GM12878 (cell line): ENCODE measurements at regions not wholly inside any gene's neighbourhood (a gene's known extent, or its start where the extent isn't known, plus 50 kb on each side); places are given as distances from the start of the nearest gene placed in this dataset.
"Not testable (repeated sequence)": the region's sequence is repeated elsewhere in the genome, so short reads cannot be mapped to it uniquely, and the experiment has no call there.

Experiments used
- ATAC-seq: fragments of 200-7000 bp; cut with Tn5 transposase; 3 replicates; pipeline ENCODE4 v1.9.1; 2020; ENCODE audit warnings: mild to moderate bottlenecking, moderate library complexity
- BruUV-seq: library from RNA; stranded (reverse); fragments of 400-500 nt; replicated peaks from 2 replicates; lab custom pipeline; 2021; lab: Mats Ljungman, UMichigan
- CTCF ChIA-PET: fragments of 300-600 bp; sonication (Branson Sonifier 250); formaldehyde crosslinking; extraction: SDS; loops from one replicate; lab custom pipeline; 2021; ENCODE audit warnings: inconsistent platforms; lab: Yijun Ruan, JAX
- POLR2A ChIA-PET: fragments of 350-600 bp; formaldehyde crosslinking; extraction: SDS; loops from one replicate; lab custom pipeline; 2021; ENCODE audit warnings: inconsistent platforms; lab: Charles Lee
- RAD21 ChIA-PET: fragments of 300-600 bp; sonication (Branson Sonifier 250); formaldehyde crosslinking; loops from one replicate; lab custom pipeline; 2023; ENCODE audit warnings: antibody characterized with exemption; ENCODE audit not compliant: unreplicated experiment; lab: Charles Lee
- SMC1A ChIA-PET: fragments of 300-600 bp; sonication (Branson Sonifier 250); formaldehyde crosslinking; loops from one replicate; lab custom pipeline; 2023; ENCODE audit not compliant: unreplicated experiment, uncharacterized antibody; lab: Charles Lee
- DNase-seq: peaks from one replicate; pipeline ENCODE4 v3.0.0-alpha.2; 2011; ENCODE audit warnings: low read depth, low spot score
- FAIRE-seq: peaks from 3 replicates; lab custom pipeline; 2011; peaks lifted over from hg19 to GRCh38; lab: Jason Lieb, UNC
- H2AFZ ChIP-seq: 2 replicates; pipeline ENCODE4 v1.6.0; 2011; ENCODE audit warnings: low read depth, low read length, control low read depth; ENCODE audit not compliant: control insufficient read depth
- H3K27ac ChIP-seq: 2 replicates; pipeline ENCODE4 v1.5.1; 2011; ENCODE audit warnings: control low read depth; ENCODE audit not compliant: control insufficient read depth, insufficient read depth
- H3K27me3 ChIP-seq, 2 experiments: replicated peaks in 1 of 2; 2 replicates each; pipeline versions ENCODE4 v1.6.0 to v1.6.1; 2011; ENCODE audit warnings: low read length in 1 of 2; ENCODE audit not compliant: control insufficient read depth in 2 of 2, insufficient read depth in 2 of 2
- H3K36me3 ChIP-seq, 2 experiments: 2 replicates each; pipeline ENCODE4 v1.5.1; 2011; ENCODE audit warnings: low read length in 1 of 2; ENCODE audit not compliant: control insufficient read depth in 2 of 2, insufficient read depth in 2 of 2
- H3K4me1 ChIP-seq: 2 replicates; pipeline ENCODE4 v1.6.1; 2011; ENCODE audit warnings: mild to moderate bottlenecking, low read length, moderate library complexity, mixed read lengths; ENCODE audit not compliant: control insufficient read depth, insufficient read depth
- H3K4me2 ChIP-seq: 2 replicates; pipeline ENCODE4 v1.6.0; 2011; ENCODE audit warnings: control low read depth; ENCODE audit not compliant: control insufficient read depth, insufficient read depth
- H3K4me3 ChIP-seq: fragments of 200-600 bp; sonication (generic); 2 replicates; pipeline ENCODE4 v1.5.1; 2016
- H3K79me2 ChIP-seq: 2 replicates; pipeline ENCODE4 v1.6.0; 2011; ENCODE audit warnings: low read length; ENCODE audit not compliant: control insufficient read depth, insufficient read depth
- H3K9ac ChIP-seq: 2 replicates; pipeline ENCODE4 v1.8.0; 2011; ENCODE audit warnings: low read length, control low read depth, mixed read lengths; ENCODE audit not compliant: control insufficient read depth, insufficient read depth
- H3K9me3 ChIP-seq: replicated peaks from 3 replicates; pipeline ENCODE4 v1.5.1; 2011; ENCODE audit warnings: mild to moderate bottlenecking, low read length; ENCODE audit not compliant: control insufficient read depth, insufficient read depth
- H4K20me1 ChIP-seq: 2 replicates; pipeline ENCODE4 v1.6.0; 2011; ENCODE audit not compliant: control insufficient read depth, insufficient read depth
- BHLHE40 ChIP-seq, 2 experiments: fragments of 450-650 bp in 1 of 2; IDR thresholded peaks; 2 replicates each; pipeline ENCODE4 v1.6.1; 2011 to 2017; ENCODE audit warnings: low read depth in 2 of 2, borderline replicate concordance in 1 of 2, improper control_type of control experiment in 1 of 2, low read length in 1 of 2, mild to moderate bottlenecking in 1 of 2
- WGBS: methylation state at CpG from one replicate; pipeline ENCODE4 v1.1.6; 2016; ENCODE audit warnings: low lambda C conversion rate; ENCODE audit not compliant: insufficient replicate concordance, insufficient coverage; ENCODE audit errors: missing lambda C conversion rate; 5-methylcytosine and 5-hydroxymethylcytosine counted together
- in situ Hi-C: fragments of 300-500 bp; cut with MboI; formaldehyde crosslinking; loops from 9 replicates; pipeline ENCODE4 v1.14.3; 2018; ENCODE audit warnings: mixed read lengths
- intact Hi-C: fragments of 100-400 bp; cut with micrococcal nuclease; formaldehyde crosslinking; loops from one replicate; pipeline ENCODE4 v1.14.2; 2022; ENCODE audit not compliant: unreplicated experiment
- TF ChIP-seq, protein P1 (sequence below), 3 experiments: IDR thresholded peaks in 2 of 3; conservative IDR thresholded peaks in 1 of 3; 2 replicates each; pipeline ENCODE4 v1.5.1; 2011; ENCODE audit warnings: low read depth in 3 of 3, low read length in 3 of 3, mild to moderate bottlenecking in 3 of 3, control low read depth in 2 of 3, moderate library complexity in 2 of 3, inconsistent platforms in 1 of 3, mixed read lengths in 1 of 3; ENCODE audit not compliant: control insufficient read depth in 2 of 3, insufficient read depth in 1 of 3; ENCODE audit errors: extremely low read depth in 1 of 3

DNA sequence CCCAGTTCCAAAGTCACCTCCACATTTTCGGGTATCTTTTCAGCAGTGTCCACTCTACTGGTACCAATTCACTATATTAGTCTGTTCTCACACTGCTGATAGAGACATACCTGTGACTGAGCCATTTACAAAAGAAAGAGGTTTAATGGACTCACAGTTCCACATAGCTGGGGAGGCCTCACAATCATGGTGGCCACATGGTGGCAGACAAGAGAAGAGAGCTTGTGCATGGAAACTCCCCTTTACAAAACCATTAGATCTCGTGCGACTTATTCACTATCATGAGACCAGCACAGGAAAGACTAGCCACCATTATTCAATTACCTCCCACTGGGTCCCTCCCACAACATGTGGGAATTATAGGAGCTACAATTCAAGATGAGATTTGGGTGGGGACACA is 335.7 kb upstream of the SLC7A11 start:
- SMC1A ChIA-PET: interaction anchor here (1.0 to 2.3 kb wide), 5 partner anchors 8 to 543 kb away, joined by 3 to 17 read pairs (median 4); no protein-coding TSS in a partner anchor
- H3K79me2 ChIP-seq: not testable (repeated sequence)

More for the DNA sequence above, 335.7 kb upstream of the SLC7A11 start:
- WGBS: 15% methylated on average over 3 of the region's 3 CpGs
- H3K4me2 ChIP-seq, H2AFZ ChIP-seq, FAIRE-seq, H3K4me3 ChIP-seq, H4K20me1 ChIP-seq, H3K4me1 ChIP-seq, BruUV-seq, H3K27me3 ChIP-seq, H3K9me3 ChIP-seq, in situ Hi-C loops, H3K27ac ChIP-seq, H3K36me3 ChIP-seq: not testable (repeated sequence)
- peak; percentile 75 for ATAC-seq
- RAD21 ChIA-PET: interaction anchor here (1.3 to 5.0 kb wide), 3 partner anchors 32 to 542 kb away, joined by 3 to 25 read pairs (median 5); no protein-coding TSS in a partner anchor
- intact Hi-C loops: loop anchor here (5.0 to 10.0 kb wide), 5 partner anchors 294 to 846 kb away; no protein-coding TSS in a partner anchor
- POLR2A ChIA-PET: interaction anchor here (0.6 kb wide), 1 partner anchor 254 kb away, joined by 3 read pairs; no protein-coding TSS in a partner anchor
- peak in 1 of 2 experiments; percentile 38; a peak in 1 of 4 replicates for TF ChIP-seq BHLHE40 (IDR thresholded peaks at IDR 0.05; ENCODE audit: borderline replicate concordance in 1 of 2, low read depth in 2 of 2, low read length in 1 of 2)
- TF ChIP-seq, protein P1, sequence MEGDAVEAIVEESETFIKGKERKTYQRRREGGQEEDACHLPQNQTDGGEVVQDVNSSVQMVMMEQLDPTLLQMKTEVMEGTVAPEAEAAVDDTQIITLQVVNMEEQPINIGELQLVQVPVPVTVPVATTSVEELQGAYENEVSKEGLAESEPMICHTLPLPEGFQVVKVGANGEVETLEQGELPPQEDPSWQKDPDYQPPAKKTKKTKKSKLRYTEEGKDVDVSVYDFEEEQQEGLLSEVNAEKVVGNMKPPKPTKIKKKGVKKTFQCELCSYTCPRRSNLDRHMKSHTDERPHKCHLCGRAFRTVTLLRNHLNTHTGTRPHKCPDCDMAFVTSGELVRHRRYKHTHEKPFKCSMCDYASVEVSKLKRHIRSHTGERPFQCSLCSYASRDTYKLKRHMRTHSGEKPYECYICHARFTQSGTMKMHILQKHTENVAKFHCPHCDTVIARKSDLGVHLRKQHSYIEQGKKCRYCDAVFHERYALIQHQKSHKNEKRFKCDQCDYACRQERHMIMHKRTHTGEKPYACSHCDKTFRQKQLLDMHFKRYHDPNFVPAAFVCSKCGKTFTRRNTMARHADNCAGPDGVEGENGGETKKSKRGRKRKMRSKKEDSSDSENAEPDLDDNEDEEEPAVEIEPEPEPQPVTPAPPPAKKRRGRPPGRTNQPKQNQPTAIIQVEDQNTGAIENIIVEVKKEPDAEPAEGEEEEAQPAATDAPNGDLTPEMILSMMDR (IDR thresholded peaks at IDR 0.05 in 2 of 3, conservative IDR thresholded peaks at IDR 0.05 in 1 of 3; ENCODE audit: control insufficient read depth in 2 of 3, extremely low read depth in 1 of 3, insufficient read depth in 1 of 3, low read depth in 3 of 3, low read length in 3 of 3): peak in 1 of 3 experiments; percentile 14; a peak in 1 of 6 replicates
- TF ChIP-seq, all 136 proteins: peak for 2; not testable (repeated sequence) for 134
- CTCF ChIA-PET: interaction anchor here (1.0 to 2.8 kb wide), 6 partner anchors 11 to 487 kb away, joined by 3 to 17 read pairs (median 6); no protein-coding TSS in a partner anchor
- DNase-seq, H3K9ac ChIP-seq: not testable (repeated sequence)
